CD4-positive, alpha-beta memory T cell (primary cell): ENCODE measurements at regions not wholly inside any gene's neighbourhood (a gene's known extent, or its start where the extent isn't known, plus 50 kb on each side); places are given as distances from the start of the nearest gene placed in this dataset.
"Not testable (repeated sequence)": the region's sequence is repeated elsewhere in the genome, so short reads cannot be mapped to it uniquely, and the experiment has no call there.

Experiments used
- CTCF ChIA-PET: fragments of 350-600 bp; sonication (Branson Sonifier 250); formaldehyde crosslinking; loops from one replicate; lab custom pipeline; 2021; ENCODE audit warnings: inconsistent platforms; ENCODE audit not compliant: partially characterized antibody; lab: Charles Lee
- POLR2A ChIA-PET: fragments of 350-600 bp; sonication (Branson Sonifier 250); formaldehyde crosslinking; loops from one replicate; lab custom pipeline; 2021; ENCODE audit not compliant: partially characterized antibody; lab: Charles Lee
- DNase-seq, 5 donors: peaks; one replicate each; pipeline versions ENCODE4 v3.0.0 to v3.0.0-alpha.2; 2020 to 2022; ENCODE audit warnings: mixed read lengths in 1 of 5
- H3K27ac ChIP-seq: one replicate; pipeline ENCODE4 v1.7.0; 2013; ENCODE audit warnings: low read depth, low read length
- H3K27me3 ChIP-seq: 2 replicates; pipeline ENCODE4 v1.7.0; 2013; ENCODE audit warnings: mild to moderate bottlenecking, low read length, moderate library complexity; ENCODE audit not compliant: insufficient read depth
- H3K36me3 ChIP-seq: 2 replicates; pipeline ENCODE4 v1.7.0; 2013; ENCODE audit warnings: mild to moderate bottlenecking, low read length, moderate library complexity; ENCODE audit not compliant: insufficient read depth
- H3K4me1 ChIP-seq: 2 replicates; pipeline ENCODE4 v1.7.0; 2013; ENCODE audit warnings: mild to moderate bottlenecking, low read length, moderate library complexity; ENCODE audit not compliant: insufficient read depth
- H3K4me3 ChIP-seq, 2 donors: one replicate each; pipeline ENCODE4 v1.7.0; 2013; ENCODE audit warnings: low read length in 2 of 2, mild to moderate bottlenecking in 1 of 2
- H3K9me3 ChIP-seq, 2 donors: one replicate each; pipeline ENCODE4 v1.7.0; 2013; ENCODE audit warnings: low read length in 2 of 2, control low read depth in 1 of 2; ENCODE audit not compliant: control insufficient read depth in 1 of 2
- H3K27ac Mint-ChIP-seq, 7 donors: one replicate each; pipeline ENCODE4 v1.8.0; 2020 to 2021; ENCODE audit warnings: mixed read lengths in 7 of 7, mild to moderate bottlenecking in 6 of 7, inconsistent platforms in 3 of 7, moderate library complexity in 3 of 7
- H3K27me3 Mint-ChIP-seq, 2 donors: one replicate each; pipeline ENCODE4 v1.8.0; 2020 to 2021; ENCODE audit warnings: mixed read lengths in 2 of 2
- H3K36me3 Mint-ChIP-seq, 2 donors: one replicate each; pipeline ENCODE4 v1.8.0; 2020 to 2021; ENCODE audit warnings: mixed read lengths in 2 of 2, inconsistent platforms in 1 of 2, mild to moderate bottlenecking in 1 of 2
- H3K4me1 Mint-ChIP-seq, 4 donors: one replicate each; pipeline ENCODE4 v1.8.0; 2020 to 2021; ENCODE audit warnings: mixed read lengths in 4 of 4, mild to moderate bottlenecking in 1 of 4
- H3K4me3 Mint-ChIP-seq, 8 donors: one replicate each; pipeline ENCODE4 v1.8.0; 2020 to 2021; ENCODE audit warnings: mixed read lengths in 8 of 8, mild to moderate bottlenecking in 7 of 8, moderate library complexity in 6 of 8, inconsistent platforms in 3 of 8
- H3K9me3 Mint-ChIP-seq, 8 donors: one replicate each; pipeline ENCODE4 v1.8.0; 2020 to 2021; ENCODE audit warnings: mixed read lengths in 8 of 8, mild to moderate bottlenecking in 5 of 8, inconsistent platforms in 3 of 8, moderate library complexity in 1 of 8
- intact Hi-C: fragments of 100-400 bp; cut with micrococcal nuclease; formaldehyde crosslinking; loops from one replicate; pipeline ENCODE4 v1.15.1; 2023

GRCh38 chr20:16835690-16836089 lies 87.5 kb downstream of the OTOR start:
- H3K36me3 ChIP-seq, H3K27me3 ChIP-seq, H3K9me3 Mint-ChIP-seq, H3K27ac Mint-ChIP-seq, DNase-seq, H3K4me1 ChIP-seq, H3K27ac ChIP-seq, POLR2A ChIA-PET, H3K9me3 ChIP-seq, H3K4me3 ChIP-seq, intact Hi-C loops, H3K4me1 Mint-ChIP-seq, H3K36me3 Mint-ChIP-seq, H3K4me3 Mint-ChIP-seq: not testable (repeated sequence)
- peaks cover 2 to 13% of the 10 kb centered on the region in 2 donors for H3K27me3 Mint-ChIP-seq
- CTCF ChIA-PET: interaction anchor here (1.3 kb wide), 1 partner anchor 14 kb away, joined by 4 read pairs; no protein-coding TSS in a partner anchor

GRCh38 chr20:16842486-16843120 lies 94.4 kb downstream of the OTOR start:
- no peak overlapping the region for H3K27ac Mint-ChIP-seq
- no peak overlapping the region for H3K4me3 Mint-ChIP-seq
- CTCF ChIA-PET: no interaction called here
- H3K27me3 Mint-ChIP-seq: peaks cover 2% of the 10 kb centered on the region in 2 donors
- no peak overlapping the region for H3K4me3 ChIP-seq
- peaks cover 0 to 2% (median 0%) of the 10 kb centered on the region in 8 donors for H3K9me3 Mint-ChIP-seq
- H3K36me3 Mint-ChIP-seq: no peaks in the 10 kb centered on the region
- H3K4me1 ChIP-seq: no peaks in the 10 kb centered on the region
- no peak overlapping the region for H3K27ac ChIP-seq
- no peaks in the 10 kb centered on the region for H3K27me3 ChIP-seq
- DNase-seq: no peak
- no peaks in the 10 kb centered on the region for H3K36me3 ChIP-seq
- POLR2A ChIA-PET: no interaction called here
- intact Hi-C loops: no loop called here
- H3K4me1 Mint-ChIP-seq: no peaks in the 10 kb centered on the region
- H3K9me3 ChIP-seq: no peaks in the 10 kb centered on the region

GRCh38 chr20:16844406-16844805 lies 96.2 kb downstream of the OTOR start:
- Histone ChIP-seq H3K27ac (no peak overlapping the region), H3K4me1 (no peaks in the 10 kb centered on the region), H3K9me3 (no peaks in the 10 kb centered on the region), H3K36me3 (no peaks in the 10 kb centered on the region), H3K27me3 (no peaks in the 10 kb centered on the region), H3K4me3 (no peak overlapping the region)
- H3K27ac Mint-ChIP-seq: no peak overlapping the region
- no peak overlapping the region for H3K4me3 Mint-ChIP-seq
- no peaks in the 10 kb centered on the region for H3K36me3 Mint-ChIP-seq
- DNase-seq: no peak
- ChIA-PET POLR2A (no interaction called here), CTCF (no interaction called here)
- H3K27me3 Mint-ChIP-seq: peaks cover 1 to 2% of the 10 kb centered on the region in 2 donors
- peaks cover 0 to 2% (median 0%) of the 10 kb centered on the region in 8 donors for H3K9me3 Mint-ChIP-seq
- intact Hi-C loops: no loop called here
- H3K4me1 Mint-ChIP-seq: no peaks in the 10 kb centered on the region

GRCh38 chr20:16846006-16846405 lies 97.8 kb downstream of the OTOR start:
- Mint-ChIP-seq H3K9me3 (peaks cover 0 to 2% (median 0%) of the 10 kb centered on the region in 8 donors), H3K4me1 (no peaks in the 10 kb centered on the region), H3K27me3 (peaks cover 1 to 2% of the 10 kb centered on the region in 2 donors), H3K4me3 (no peak overlapping the region), H3K27ac (no peak overlapping the region), H3K36me3 (no peaks in the 10 kb centered on the region)
- Histone ChIP-seq H3K9me3 (no peaks in the 10 kb centered on the region), H3K27me3 (no peaks in the 10 kb centered on the region), H3K36me3 (no peaks in the 10 kb centered on the region), H3K27ac (no peak overlapping the region), H3K4me1 (no peaks in the 10 kb centered on the region), H3K4me3 (no peak overlapping the region)
- CTCF ChIA-PET: no interaction called here
- intact Hi-C loops: no loop called here
- POLR2A ChIA-PET: no interaction called here
- no peak for DNase-seq

- Histone ChIP-seq H3K27ac (no peak overlapping the region), H3K9me3 (no peaks in the 10 kb centered on the region), H3K27me3 (no peaks in the 10 kb centered on the region), H3K4me1 (no peaks in the 10 kb centered on the region), H3K4me3 (no peak overlapping the region), H3K36me3 (no peaks in the 10 kb centered on the region)
- H3K36me3 Mint-ChIP-seq: no peaks in the 10 kb centered on the region
- no peak for DNase-seq
- POLR2A ChIA-PET: no interaction called here
- intact Hi-C loops: no loop called here
- CTCF ChIA-PET: no interaction called here
- H3K4me1 Mint-ChIP-seq: no peaks in the 10 kb centered on the region
- H3K9me3 Mint-ChIP-seq: peaks cover 0 to 3% (median 0%) of the 10 kb centered on the region in 8 donors
- no peak overlapping the region for H3K4me3 Mint-ChIP-seq
- H3K27ac Mint-ChIP-seq: no peak overlapping the region
- peaks cover 1 to 4% of the 10 kb centered on the region in 2 donors for H3K27me3 Mint-ChIP-seq
Measured at GRCh38 chr20:16848061-16848460, 99.9 kb downstream of the OTOR start.

- Histone ChIP-seq H3K36me3 (no peaks in the 10 kb centered on the region), H3K27ac (no peak overlapping the region), H3K4me3 (no peak overlapping the region), H3K27me3 (no peaks in the 10 kb centered on the region), H3K4me1 (no peaks in the 10 kb centered on the region), H3K9me3 (no peaks in the 10 kb centered on the region)
- ChIA-PET POLR2A (no interaction called here), CTCF (no interaction called here)
- Mint-ChIP-seq H3K4me3 (no peak overlapping the region), H3K9me3 (peaks cover 0 to 3% (median 0%) of the 10 kb centered on the region in 8 donors), H3K27me3 (peaks cover 1 to 4% of the 10 kb centered on the region in 2 donors), H3K36me3 (no peaks in the 10 kb centered on the region), H3K27ac (no peak overlapping the region), H3K4me1 (no peaks in the 10 kb centered on the region)
- no peak for DNase-seq
- intact Hi-C loops: no loop called here
Measured at GRCh38 chr20:16848526-16848925, 100.4 kb downstream of the OTOR start.

GRCh38 chr20:16860914-16861313 lies 112.8 kb downstream of the OTOR start:
- Histone ChIP-seq H3K4me1 (no peaks in the 10 kb centered on the region), H3K27me3 (peaks cover 5% of the 10 kb centered on the region), H3K27ac (no peak overlapping the region), H3K9me3 (no peaks in the 10 kb centered on the region), H3K4me3 (no peak overlapping the region), H3K36me3 (no peaks in the 10 kb centered on the region)
- intact Hi-C loops: no loop called here
- ChIA-PET CTCF (no interaction called here), POLR2A (no interaction called here)
- Mint-ChIP-seq H3K27me3 (peaks cover 4 to 9% of the 10 kb centered on the region in 2 donors), H3K27ac (no peak overlapping the region), H3K9me3 (peaks cover 0 to 17% (median 2%) of the 10 kb centered on the region in 8 donors), H3K4me1 (no peaks in the 10 kb centered on the region), H3K36me3 (no peaks in the 10 kb centered on the region), H3K4me3 (no peak overlapping the region)
- DNase-seq: no peak
